GM18508 (cell line): ENCODE measurements at regions not wholly inside any gene's neighbourhood (a gene's known extent, or its start where the extent isn't known, plus 50 kb on each side); places are given as distances from the start of the nearest gene placed in this dataset.
"Not testable (repeated sequence)": the region's sequence is repeated elsewhere in the genome, so short reads cannot be mapped to it uniquely, and the experiment has no call there.

Experiments used
- ATAC-seq: cut with Tn5 transposase; IDR thresholded peaks from one replicate; pipeline ENCODE4 v1.9.1; 2021; ENCODE audit warnings: moderate number of reproducible peaks; ENCODE audit not compliant: insufficient read depth, unreplicated experiment

DNA sequence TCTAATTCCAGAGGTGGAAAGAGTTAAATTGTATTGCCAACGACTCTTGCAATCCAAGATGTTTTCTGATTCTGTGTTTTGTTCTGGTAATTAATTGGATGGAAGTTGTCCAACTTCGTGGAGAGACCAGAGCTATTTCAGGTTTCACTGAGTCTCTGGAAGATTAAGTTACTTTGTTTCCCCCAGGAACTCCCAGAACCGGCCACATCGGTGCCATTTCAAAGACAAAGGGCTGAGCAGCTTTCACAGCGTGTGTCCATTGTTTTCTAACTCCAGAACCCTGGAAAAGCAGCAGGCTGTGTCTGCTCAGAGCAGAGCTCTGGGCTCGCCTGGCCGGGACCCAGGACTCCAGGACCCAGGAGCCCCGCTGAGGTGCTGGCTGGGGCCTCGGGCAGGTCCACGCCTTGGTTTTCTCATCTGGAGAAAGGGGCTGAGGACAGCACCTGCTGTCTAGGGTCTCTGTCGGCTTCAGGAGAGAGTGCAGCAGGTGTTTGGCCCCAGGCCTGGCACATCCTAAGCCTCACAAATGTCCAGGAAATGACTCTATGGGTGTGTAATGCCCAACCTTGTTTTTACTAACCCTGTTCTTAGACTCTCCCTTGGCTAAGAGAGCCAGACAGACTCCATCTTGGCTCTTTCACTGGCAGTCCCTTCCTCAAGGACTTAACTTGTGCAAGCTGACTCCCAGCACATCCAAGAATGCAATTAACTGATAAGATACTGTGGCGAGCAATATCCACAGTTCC, 86.0 kb upstream of the SFSWAP start:
- ATAC-seq: not testable (repeated sequence)

DNA sequence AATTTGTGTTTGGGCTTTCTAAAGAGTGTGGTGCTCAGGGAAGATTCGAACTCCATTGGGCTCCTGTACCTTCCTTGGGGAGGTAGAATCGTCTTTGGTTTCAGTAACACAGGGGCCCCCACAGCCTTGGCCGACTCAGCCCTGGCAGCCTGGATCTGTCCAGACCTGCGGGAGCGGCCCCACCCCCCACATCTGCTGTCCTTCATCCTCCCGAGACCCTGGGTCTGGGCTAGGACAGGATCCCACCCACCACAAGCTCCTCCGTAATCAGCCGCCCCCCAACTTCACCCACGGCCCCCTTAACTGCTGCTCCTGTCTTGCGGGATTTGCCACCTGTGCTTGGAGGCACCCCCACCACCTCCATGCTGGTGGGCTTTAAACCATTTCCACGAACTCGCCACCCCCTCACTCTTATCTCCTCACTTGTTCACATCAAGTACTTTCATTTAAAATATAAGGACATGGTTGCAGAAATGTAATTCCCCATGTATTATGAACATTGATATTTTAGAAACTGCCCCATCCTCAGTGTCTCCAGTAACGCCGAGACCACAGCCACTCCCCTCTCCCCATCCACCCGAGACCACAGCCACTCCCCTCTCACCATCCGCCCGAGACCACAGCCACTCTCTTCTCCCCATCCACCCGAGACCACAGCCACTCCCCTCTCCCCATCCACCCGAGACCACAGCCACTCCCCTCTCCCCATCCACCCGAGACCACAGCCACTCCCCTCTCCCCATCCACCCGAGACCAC, 84.7 kb upstream of the SFSWAP start:
- not testable (repeated sequence) for ATAC-seq

DNA sequence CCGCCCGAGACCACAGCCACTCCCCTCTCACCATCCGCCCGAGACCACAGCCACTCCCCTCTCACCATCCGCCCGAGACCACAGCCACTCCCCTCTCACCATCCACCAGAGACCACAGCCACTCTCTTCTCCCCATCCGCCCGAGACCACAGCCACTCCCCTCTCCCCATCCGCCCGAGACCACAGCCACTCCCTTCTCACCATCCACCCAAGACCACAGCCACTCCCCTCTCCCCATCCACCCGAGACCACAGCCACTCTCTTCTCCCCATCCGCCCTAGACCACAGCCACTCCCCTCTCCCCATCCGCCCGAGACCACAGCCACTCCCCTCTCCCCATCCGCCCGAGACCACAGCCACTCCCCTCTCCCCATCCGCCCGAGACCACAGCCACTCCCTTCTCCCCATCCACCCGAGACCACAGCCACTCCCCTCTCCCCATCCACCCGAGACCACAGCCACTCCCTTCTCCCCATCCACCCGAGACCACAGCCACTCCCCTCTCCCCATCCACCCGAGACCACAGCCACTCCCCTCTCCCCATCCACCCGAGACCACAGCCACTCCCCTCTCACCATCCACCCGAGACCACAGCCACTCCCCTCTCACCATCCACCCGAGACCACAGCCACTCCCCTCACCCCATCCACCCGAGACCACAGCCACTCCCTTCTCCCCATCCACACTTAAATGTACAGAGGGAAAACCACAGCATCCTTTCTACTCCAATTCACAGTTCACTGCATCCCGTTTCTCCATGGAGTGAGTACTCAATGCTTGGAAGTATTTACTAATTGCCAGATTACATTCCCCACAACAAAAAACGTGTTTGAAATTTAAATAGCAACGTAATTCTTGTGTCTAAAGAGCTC, 83.5 kb upstream of the SFSWAP start:
- not testable (repeated sequence) for ATAC-seq

DNA sequence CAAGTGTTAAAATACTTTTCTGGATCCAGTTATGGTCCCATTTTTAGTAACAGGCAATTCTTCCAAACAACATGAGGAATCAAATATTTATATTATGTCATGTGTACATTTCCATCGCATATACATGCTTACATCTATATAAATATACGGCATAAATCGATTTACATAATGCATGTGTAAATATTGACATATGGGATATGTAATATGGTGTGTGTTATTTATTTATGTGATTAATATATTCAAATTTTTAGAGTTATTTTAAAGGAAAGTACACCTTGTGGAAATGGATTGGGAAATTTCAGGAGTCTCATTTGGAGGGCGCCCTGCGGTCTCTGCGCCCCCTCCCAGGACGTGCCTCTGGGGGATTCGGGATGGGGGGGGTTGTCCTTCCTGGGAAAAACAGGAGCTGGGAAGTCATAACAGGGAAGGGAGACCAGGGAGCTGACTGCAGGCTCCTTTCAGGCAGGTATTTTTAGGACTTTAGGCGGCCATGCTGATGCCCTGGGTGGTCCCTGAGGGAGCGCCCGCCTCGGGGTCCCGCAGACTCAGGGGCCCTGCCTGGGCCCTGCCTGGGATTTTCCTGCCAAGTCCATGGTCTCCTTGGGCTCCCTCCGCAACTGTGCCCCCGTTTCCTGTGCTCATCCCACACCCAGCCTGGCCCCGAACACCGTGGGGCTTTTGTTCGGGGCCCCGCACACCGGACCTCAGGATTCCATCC, 82.7 kb upstream of the SFSWAP start:
- ATAC-seq: no peak

DNA sequence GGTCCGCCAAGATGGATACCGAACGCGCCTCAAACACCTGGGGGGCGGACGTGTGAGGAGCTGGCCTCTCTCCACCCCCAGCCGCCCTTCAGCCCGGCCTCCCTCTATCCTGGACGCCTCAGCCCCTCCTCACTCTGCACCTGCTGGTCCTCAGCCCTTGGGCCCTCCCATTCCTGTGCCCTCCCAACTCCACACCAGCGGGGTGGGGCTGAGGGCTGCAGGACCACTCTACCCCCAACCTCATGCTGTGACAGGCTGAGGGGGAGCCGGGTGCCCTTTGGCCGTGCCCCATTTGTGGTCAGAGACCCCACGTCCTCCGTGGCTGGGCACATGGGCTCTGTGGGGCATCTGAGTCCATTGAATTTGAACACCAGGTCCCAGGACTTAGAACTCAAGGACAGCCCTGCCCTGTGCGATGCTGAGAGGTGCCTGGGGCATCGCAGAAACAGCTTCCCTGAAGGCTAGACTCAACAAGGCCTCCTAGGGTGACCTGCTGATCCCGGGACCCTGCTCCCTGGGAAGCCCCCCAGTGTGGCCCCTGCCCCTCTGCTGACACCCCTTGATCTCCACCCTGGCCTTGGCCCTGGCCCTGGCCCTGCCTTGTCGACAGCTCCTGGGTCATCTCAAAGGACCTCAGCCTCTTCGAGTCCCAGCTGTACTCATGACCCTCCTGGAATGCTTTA, 82.0 kb upstream of the SFSWAP start:
- ATAC-seq: no peak

DNA sequence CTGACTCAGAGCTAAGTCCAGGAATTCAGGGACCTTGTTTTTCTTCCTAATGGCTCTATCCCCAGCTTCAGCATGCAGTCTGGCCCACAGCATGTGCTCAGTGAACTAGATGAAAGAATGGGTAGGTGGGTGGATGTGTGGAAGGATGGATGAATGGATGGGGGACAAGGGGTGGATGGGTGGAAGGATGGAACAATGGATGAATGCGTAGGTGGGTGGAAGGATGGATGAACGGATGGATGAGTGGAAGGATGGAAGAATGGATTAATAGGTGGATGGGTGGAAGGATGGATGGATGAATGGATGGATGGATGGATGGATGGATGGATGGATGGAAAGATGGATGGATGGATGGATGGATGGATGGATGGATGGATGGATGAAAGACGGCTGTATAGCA, 79.7 kb upstream of the SFSWAP start:
- ATAC-seq: no peak

DNA sequence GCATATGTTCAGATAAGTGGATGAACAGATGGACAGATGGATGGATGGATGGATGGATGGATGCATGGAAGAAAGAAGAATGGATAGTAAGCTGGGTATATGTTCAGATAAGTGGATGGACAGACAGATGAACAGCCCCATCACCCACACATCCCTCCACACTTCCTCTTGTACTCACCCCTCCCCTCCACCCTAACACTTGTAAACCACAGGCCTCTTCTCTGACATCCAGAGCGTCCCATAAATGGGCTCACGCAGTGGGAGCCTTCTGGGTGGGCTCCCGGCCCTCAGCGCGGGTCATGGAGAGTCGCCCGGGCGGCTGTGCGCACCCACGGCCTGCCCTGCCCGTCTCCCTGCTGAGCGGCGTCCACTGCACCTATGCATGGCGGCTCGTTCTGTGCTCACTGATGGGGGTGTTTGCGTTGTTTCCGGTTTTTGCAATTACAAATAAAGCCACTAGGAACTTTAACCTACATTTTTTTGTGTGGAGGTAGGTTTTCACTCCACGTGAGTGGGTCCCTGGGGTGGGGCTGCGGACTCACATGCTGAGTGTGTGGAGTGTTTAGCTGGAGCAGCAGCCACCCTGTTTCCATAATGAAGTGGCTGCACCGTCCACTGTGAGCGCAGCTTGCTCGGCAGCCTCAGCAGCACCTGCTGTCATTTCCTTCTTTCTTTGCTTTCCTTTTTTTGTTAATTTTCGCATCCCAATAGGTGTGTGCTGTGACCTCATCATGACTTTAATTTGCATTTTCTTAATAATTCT, 78.8 kb upstream of the SFSWAP start:
- ATAC-seq: not testable (repeated sequence)

DNA sequence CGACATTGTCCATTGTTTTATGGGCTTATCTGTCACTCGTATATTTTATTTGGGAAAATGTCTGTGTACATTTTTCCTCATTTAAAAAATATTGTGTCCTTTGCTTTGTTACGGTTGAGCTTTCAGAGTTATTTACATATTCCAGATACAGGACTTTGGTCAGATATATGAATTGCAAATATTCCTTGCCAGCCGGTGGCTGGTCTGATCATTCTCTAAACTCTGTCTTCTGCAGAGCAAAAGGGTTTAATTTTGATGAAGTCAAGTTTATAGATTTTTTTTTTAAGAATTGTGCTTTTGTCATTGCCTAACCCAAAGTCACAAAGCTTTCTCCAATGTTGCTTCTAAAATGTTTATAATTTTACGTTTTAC, 78.3 kb upstream of the SFSWAP start:
- ATAC-seq: not testable (repeated sequence)

DNA sequence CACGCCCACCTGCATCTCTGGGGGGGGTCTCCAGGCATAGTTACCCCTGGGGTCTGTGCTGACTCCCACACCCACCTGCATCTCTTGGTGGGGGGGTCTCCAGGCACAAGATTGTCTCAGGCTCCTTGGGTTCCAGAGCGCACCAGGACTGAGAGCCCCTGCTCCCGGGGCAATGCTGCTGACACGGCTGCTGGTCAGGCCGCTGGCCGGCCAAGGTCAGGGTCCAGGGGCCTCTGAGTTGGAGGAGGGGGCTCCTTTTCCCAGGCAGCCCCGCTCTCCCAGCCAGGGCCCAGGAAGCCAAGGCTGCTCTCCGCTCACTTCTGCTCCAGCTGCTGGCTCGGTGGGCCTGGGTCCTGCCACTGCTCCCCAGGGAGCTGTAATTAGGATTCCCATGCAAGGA, 77.3 kb upstream of the SFSWAP start:
- not testable (repeated sequence) for ATAC-seq

DNA sequence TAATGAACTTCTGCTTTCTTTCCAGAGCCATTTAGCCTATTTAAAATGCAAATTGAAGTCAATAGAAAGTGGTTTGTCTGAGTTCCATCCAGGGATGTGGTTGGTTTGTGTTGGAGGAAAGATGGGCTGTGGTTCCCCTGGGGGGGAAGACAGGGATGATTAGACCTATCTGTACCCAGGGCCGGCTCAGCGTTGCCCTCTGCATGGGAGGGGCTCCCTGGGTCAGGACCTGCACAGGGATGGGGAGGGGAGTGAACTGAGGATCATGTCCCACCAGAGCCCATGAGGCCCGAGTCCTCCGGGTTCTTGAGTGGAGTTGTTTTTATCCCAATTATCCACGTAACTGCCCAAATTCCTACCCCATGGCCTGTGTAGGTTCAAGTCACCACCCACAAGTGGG, 76.9 kb upstream of the SFSWAP start:
- ATAC-seq: no peak

DNA sequence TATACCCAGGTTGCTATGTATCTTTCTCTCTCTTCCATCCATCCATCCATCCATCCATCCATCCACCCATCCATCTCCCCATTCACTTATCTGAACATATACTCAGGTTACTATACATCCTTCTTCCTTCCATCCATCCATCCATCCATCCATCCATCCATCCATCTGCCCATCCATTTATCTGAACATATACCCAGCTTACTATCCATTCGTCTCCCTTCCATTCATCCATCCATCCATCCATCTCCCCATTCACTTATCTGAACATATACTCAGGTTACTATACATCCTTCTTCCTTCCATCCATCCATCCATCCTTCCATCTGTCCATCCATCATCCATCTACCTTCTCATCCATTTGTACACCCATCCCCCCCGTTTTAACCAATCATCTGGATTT, 75.9 kb upstream of the SFSWAP start:
- not testable (repeated sequence) for ATAC-seq

DNA sequence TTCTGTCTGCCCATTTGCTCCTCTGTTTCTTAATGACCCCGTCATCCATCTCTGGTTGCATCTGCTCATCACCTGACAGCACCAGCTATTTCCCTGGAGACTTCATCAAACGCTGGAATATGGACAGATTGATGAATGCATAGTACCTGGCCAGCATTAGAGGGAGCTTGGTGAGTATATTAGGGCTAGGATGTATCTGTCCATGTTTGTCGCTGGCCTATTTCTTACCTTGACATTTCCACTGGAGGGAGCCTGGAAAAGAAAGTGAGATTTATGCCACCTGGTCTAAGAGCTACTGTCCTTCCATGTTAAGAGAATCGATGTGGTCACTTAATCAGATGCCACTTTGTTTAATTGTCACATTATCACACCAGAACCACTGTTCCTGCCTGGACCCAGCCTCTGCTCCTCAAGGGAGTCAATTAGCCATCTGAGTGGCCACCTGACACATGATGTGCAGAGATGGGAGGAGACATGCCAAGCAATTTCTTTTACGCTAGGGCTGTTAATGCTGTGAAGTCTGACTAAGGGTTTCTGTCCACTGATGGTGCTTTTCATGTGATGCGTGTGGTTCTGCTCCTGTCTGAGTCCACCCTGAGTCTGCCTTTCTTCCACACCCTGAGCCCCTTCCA, 75.3 kb upstream of the SFSWAP start:
- ATAC-seq: no peak

DNA sequence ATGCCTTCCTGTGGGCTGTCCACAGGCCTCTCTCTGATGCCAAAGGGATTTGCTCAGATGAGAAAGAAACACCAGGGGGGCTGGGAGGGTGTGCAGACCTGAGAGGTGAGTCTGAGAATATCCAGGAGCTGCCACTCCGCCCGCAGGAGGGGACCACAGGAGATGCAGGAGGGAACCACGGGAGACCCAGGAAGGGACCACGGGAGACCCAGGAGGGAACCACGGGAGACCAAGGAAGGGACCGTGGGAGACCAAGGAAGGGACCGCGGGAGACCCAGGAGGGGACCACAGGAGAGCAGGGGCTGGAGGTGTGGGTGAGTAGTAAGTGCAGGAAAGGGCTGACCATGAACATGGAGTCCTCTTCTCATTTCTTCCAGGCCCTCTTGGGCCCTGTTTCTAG, 74.6 kb upstream of the SFSWAP start:
- no peak for ATAC-seq

DNA sequence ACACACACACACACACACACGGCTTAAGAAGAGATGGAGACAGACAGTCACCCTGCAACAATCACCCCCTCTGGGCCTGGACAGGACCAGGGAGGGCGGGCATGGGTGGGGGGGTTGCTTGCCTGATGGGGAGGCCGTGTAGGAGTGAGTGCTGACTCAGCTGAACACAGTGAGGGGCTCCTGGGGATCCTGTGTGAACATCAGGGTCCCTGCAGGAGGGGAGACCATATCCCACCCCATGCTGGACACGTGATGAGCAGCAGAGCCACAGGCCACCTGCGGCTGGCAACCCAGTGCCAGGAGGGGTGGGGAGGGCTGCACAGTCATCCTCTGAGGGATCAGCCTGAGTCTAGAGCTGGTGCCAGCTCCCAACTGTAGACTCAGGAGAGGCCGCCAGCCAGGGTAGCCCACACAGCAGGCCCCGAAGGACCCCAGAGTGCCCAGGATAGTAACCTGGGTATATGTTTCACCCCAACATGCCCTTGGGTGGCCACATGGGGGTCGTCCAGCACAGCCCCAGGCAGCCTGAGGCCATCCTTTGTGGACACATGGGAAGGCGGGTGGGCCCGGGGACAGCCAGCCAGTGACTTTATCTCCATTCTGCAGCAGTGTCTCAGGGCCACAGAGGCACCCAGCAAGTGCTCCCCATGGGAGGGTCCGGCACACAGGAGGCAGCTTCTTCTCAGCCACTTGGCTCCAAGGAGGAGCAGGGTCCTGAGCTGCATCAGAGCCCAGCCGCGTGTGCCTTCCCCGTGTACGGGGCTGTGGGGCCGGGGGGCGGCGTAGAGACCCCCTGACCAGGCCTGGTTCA, 73.7 kb upstream of the SFSWAP start:
- no peak for ATAC-seq

DNA sequence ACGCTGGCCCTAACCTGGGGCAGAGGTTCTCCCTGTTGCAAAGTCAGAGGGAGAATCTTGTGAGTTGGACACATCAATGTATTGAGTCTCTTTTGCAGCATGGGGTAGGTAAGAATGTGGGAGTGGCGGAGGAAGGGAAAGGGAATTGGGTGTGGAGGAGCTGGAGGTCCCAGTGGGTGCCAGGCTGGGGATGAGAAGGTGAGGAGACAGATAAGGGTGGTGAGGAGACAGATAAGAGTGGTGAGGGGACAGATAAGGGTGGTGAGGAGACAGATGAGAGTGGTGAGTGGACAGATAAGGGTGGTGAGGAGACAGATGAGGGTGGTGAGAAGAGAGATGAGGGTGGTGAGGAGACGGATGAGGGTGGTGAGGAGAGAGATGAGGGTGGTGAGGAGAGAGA, 72.9 kb upstream of the SFSWAP start:
- ATAC-seq: no peak

DNA sequence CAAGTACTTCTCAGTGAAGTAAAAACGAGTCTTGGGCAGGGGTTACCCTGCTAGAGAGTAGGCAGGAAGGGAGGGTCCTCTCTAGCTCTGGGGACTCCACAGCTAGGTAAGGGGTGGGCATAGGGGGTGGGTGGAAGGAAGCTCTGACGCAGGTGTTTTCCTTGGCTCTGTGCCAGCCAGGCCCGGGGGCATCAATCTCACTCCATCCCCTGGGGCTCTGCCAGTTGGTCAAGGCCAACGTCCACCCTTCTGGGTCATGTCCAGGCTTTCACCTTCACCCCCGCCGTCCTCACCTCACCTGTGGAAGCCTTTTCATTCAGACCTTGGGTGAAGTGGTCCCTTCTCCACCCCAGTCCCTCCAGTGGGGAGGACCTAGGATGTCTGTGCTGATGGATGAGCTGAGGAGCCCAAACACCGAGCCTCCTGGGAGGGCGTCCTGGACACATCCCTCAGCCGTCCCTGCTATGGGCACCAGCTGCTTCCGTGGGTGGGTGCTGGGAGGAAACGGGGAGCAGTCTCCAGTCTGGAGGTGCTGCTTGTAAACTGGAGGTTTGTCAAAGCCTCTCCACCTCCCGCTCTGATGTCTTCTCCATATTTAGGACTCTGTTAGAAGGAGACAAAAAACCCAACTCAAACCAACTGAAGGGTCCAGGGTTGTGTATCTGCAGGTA, 71.5 kb upstream of the SFSWAP start:
- ATAC-seq: no peak

DNA sequence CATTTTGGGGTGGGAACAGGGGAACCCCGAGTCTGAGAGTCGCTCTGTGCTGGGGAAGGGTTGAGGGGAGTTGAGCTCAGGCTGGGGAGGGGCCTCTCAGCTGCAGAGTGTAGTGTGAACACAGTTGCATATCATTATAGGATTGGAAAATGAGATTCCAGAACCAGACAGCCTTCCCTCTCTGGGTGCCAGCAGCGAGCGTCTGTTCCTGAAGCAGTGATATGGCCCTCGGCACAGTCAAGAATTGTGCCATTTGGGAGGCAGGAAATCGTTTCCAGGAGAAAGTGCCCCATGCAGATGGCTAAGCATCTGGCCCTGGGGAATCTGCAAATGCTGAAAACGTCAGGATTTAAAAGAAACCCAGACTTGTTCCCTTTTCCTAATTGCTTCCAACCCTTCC, 70.4 kb upstream of the SFSWAP start:
- ATAC-seq: no peak
